HG03571 (cell line): ENCODE measurements at regions not wholly inside any gene's neighbourhood (a gene's known extent, or its start where the extent isn't known, plus 50 kb on each side); places are given as distances from the start of the nearest gene placed in this dataset.

Experiments used
- ATAC-seq: cut with Tn5 transposase; IDR thresholded peaks from one replicate; pipeline ENCODE4 v1.9.1; 2021; ENCODE audit not compliant: unreplicated experiment

DNA sequence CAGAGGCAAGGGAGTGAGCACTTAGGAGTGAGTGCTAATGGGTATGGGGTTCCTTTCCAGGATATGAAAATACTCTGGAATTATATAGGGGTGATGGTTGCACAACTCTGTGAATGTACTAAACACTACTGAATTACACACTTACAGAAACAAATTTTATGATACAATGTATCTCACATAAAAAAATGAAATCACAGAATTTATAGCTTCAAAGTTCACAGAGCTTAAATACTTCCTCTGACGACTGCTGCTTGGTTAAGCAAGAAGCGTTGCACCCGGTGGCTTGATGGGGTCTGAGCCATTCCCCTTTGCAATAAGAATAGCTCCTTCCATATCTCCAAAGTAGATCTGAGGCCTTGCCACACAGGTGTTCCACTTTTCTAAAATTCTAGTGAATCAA lies 835.1 kb downstream of the TSN start:
- no peak for ATAC-seq

DNA sequence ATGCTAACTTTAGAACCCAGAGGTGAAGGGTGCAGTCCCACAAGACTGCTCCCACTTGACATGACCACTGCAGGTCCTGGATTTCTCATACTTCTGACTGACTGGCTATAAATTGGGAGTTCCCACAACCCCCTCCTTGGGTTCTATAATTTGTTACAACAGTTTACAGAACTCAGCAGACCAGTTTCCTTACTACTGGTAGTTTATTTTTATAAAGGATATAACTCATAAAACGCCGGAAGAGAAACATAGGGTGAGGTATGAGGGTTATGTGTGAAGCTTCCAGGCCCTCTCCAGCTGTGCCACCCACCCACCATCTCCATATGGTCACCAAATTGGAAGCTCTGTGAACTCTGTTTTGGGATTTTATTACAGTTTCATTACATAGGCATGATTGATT lies 839.6 kb downstream of the TSN start:
- ATAC-seq: no peak

DNA sequence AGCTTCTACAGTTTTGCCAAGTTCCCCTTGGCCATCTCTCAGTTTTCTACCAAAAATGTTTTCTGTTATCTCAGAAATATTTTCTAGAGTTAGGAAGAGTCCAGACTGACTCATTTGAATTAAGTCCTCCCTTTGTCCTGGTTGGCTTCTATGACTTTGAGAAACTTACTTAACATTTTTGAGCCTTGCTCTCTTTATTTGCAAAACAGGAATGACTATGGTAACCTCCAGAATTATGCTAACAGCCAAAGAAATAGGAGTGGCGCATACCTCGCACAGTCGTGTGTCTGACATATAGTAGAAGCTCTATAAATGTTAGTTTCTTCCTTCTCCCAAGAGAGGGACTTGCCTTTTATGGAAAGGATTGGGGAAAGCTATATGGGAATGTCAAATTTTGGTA lies 841.1 kb downstream of the TSN start:
- ATAC-seq: no peak

DNA sequence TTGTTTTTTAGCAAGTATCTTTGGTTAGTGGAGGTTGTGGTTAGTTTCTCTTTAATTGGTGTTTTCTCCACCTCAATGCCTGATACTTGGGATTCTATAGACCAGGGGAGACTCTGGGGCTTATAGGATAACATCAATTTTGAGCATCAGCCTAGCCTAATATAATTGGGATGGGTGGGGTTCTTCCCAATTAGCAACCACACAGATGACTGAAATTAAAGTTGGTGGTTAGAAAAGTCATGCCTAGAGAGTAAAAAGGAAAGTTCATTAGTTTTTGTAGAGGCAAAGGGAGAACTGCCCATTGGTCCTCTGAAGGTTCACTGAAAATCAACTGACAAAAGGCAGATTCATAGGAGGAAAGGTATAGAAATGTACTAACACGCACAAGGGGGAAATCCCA lies 843.3 kb downstream of the TSN start:
- ATAC-seq: no peak

DNA sequence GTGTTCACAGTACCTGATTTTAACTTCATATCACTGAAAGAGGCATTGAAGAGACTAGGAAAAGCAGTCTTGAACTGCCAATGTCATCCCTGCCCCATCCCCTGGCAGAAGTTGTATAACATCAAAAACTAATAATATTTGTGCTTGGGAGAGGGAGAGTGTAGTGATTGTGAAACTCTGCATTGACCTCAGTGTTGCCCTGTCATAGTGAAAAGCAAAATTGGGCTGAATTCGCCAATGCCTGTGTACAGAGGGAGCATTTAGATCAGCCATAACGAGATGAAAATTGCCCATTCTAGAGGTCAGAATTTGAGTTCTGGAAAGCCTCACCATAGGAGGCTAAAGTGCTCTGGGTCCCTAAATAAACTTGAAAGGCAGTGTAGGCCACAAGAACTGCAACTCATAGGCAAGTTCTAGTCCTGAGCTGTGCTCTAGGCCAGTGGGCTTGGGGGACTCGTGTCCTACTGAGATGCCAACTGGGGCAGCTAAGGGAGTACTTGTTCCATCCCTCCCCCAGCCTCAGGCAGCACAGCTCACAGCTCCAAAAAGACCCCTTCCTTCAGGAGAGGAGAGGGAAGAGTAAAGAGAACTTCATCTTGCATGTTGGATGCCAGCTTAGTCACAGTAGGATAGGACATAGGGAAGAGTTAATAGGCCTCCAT lies 855.6 kb downstream of the TSN start:
- ATAC-seq: no peak

DNA sequence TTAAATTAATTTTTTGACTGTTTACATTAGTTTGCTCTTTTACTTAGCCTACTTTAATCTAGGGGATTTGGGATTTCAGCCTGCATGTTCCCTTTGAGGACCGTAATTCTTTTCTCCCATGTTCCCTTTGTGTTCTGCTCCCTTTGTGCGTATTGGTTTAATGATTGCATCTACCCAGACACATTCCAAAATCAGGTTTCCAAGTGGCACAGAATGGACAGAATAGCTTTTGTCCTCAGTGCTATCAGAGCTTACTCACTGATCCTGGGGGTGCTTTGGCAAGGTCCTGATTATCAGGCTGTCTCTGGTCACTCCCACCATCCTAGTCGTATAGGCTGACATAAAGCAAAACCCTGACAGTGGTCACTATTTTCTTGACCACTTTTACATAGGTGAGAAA lies 867.5 kb downstream of the TSN start:
- ATAC-seq: no peak

DNA sequence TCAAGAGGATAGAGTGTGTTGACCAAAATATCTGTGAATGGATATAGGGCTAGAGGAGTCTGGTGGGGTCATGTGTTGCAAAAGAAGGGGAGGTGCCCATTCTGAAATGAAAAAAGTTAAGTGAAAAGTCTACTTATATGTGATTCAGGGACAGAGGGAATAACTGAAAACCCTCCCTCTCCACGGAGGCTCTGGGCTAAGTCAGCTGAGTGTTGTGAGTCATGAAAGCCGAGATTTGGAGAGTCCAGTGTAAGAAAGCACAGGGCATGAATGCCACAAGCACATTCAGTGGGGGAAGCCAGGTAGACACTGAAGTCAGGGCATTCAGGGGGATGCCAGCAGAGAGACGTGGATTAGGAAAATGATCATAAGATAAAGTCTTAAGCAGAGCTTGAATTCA lies 871.9 kb downstream of the TSN start:
- no peak for ATAC-seq

DNA sequence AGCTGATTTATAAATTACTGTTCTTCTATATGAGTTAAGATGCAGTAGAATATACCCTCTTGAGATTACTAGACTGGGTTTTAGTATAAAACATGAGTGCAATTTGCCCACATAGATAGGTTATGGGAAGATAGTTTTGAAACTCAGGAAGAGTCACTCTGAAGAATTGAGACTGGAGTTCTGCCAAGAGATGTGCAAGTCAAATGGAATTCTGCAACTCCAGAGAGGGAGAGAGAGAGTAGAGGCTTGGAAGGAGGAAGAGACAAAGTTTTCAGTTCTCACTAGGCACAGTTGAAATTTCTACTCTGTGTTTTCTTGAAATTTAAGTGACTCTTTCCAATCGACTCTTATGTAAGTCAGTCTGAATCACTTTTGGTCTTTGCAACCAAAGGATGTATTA lies 878.8 kb downstream of the TSN start:
- no peak for ATAC-seq

DNA sequence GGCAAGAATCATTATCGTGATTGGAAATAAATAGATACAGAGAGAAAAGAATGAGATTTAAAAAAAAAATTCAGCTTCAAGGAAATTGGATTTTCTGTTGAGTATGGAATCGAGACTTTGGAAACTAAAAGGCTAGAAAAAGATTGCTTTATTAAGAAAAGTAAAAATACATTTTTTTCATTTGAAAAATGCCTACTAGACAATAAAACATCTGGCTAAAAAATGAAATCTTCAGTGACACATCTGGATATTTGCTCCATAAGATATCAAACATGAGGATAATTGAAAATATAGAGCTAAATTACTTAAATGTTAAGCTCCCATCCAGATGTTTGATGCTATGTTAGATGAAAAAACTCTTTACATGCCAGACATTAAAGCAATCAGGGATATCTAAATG lies 879.5 kb downstream of the TSN start:
- no peak for ATAC-seq

DNA sequence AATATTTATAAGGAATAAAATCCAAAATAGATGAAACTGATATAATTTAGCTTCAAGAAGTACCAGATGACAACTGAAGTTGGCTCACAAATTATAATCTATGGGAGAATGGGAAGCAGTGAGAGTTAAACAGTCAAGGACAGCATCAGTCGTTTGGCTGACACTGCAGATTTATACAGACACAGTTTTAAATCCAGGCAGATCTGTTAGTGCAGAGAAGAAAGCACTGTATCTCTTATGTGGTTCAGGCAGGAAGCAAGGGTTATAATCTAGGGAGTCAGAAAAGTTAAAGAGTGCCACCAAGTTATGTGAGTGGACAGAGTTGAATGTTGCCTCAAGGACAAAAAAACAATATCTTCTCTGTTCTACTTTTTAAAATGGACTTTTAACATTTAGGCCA lies 880.2 kb downstream of the TSN start:
- ATAC-seq: no peak

DNA sequence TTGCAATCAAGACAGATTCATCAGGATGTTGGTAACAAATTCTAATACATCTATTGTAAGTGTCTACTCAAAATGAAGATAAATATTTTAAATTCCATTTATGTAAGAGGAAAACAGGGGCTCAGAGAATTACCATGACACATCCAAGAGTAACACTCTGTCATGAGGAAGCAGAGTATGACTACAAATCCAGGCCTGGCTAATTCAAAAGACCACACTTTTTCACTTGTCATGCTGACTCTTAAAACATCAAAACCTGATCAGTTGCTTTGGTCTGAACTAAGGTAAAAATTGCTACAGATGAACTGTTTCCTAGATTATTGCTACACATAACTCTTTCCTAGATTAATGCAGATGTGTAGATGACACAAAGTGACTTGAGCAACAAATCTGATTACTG lies 880.6 kb downstream of the TSN start:
- no peak for ATAC-seq

DNA sequence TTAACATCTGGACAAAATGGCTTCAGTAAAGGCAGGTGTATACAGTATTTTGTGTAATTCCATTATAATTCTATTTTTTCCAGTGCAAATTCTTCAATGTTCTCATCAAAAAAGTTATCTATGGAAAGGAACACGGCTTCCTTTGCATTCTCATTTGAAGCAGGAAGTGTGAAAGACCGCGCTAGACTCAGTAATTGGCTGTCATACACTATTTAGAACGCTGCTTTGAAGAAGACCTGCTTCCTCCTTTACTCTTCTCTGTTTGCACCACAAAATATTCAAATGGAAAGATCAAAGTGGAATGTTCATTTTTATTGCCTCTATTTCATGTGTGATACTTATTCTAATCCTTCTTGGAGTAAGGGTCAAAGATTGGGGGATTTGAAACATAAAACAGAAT lies 883.7 kb downstream of the TSN start:
- ATAC-seq: no peak

DNA sequence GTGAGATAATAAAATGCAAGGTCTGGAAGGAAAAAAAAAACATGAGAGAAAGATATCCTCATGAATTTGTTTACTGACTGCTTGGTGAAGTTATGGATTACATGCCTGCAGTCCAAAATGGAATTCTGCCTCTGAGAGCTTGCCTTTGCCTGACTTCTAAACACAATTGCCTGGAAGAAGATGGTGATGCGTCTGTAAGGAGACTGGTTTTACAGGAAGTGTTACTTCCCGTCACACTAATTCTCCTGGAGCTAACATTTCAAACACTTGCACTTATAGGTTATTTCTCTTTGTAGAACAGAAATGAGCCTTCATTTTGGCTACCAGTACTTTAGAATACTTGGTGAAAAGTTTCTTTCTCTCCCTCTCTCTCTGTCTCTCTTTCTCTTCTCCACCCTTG lies 884.3 kb downstream of the TSN start:
- ATAC-seq: no peak

DNA sequence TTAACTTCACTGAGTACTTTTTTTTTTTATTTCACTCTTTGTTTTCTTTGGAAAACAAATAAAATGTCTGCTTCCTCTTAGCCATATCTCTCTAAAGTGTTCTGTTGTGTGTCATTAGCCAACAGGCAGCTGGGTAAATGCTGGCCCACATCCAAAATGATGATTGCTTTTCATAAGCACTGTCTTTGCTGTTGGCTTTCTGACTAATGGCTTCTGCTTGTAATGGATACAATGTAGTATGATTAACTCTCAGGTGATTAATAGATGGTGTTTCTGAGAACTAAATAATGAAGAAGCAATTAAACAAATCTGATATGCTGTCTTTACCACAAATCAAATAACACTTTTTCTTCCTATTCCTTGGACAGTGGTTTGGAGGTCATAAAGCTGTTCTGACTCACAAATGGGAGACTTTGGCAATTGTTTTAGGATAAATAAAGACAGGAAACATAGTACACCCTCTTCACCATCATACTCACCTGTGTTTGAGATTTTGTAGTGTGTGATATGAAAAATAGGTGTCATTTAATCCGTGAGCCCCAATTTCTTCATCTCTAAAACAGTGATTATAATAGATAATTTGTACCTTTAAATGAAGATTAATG lies 888.4 kb downstream of the TSN start:
- no peak for ATAC-seq

DNA sequence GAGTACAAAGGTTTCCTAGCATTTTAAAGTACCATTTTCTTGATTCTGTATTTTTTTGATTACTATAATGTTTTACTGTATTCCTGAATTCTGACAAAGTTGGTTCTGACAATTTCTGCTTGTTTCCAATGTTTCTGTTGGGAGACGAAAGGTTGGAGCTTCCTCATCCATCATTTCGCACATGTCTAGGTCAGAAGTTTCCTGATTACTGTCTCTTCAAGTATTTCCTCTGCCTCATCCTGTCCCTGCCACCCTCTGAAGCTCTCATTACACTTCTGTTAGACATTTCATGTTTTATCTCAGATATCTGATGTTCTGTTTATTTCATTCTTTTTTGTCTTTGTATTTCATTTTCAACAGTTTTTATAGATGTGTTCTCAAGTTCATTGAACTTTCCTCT lies 895.8 kb downstream of the TSN start:
- no peak for ATAC-seq

DNA sequence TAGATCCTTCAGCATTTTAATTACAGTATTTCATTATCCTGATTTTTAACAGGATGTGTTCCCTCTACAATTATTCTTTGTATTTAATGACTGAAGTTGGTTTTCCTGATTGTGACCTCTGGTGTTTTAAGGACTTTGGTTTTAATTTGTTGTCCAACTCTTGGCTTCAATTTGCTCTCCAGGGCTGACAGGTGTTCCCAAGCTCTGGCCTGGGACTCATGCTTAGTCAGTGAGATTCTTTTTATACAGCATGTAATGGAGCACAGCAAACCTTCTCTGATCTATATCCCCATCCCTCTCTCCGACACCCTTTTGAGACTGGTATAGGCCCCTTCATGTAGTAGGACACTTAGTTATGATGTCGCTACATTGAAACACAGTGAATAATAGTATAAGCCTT lies 896.3 kb downstream of the TSN start:
- ATAC-seq: no peak

DNA sequence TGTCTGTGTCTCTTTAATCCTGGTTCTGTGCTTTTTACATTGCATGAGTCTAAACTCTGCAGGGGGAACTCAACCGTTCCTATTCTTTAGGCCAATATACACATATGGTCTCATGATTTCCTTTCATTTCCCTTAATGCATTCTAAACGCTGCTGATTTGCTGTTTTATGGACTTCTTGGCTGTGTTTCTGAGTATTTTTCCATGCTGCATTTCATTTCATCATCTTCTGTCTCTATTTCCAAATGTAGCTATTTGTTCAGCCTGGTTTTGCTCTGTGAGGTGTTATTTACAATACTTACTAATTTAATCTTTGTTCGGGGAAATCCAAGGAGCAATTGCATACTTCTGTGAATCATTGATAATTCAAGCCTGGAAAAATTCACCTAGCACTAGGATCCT lies 897.2 kb downstream of the TSN start:
- no peak for ATAC-seq

DNA sequence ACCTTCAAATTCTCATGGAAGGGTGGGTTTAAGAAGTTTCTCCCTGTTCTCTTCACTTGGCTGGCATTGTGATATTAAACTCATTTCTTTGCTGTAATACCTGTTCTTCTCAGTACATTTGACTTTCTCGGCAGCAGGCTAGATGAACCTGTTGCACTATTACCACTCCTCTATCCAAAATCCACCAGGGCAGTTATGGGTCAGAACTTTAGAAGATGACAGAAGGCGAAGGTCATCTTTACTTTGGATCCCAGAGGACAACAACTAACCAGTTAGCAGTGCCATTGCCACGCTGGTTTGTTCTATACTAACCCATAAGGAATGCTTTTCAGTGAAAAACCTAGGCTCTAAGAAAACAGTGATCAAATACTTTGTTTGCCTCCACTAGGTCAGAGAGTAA lies 901.0 kb downstream of the TSN start:
- ATAC-seq: no peak

DNA sequence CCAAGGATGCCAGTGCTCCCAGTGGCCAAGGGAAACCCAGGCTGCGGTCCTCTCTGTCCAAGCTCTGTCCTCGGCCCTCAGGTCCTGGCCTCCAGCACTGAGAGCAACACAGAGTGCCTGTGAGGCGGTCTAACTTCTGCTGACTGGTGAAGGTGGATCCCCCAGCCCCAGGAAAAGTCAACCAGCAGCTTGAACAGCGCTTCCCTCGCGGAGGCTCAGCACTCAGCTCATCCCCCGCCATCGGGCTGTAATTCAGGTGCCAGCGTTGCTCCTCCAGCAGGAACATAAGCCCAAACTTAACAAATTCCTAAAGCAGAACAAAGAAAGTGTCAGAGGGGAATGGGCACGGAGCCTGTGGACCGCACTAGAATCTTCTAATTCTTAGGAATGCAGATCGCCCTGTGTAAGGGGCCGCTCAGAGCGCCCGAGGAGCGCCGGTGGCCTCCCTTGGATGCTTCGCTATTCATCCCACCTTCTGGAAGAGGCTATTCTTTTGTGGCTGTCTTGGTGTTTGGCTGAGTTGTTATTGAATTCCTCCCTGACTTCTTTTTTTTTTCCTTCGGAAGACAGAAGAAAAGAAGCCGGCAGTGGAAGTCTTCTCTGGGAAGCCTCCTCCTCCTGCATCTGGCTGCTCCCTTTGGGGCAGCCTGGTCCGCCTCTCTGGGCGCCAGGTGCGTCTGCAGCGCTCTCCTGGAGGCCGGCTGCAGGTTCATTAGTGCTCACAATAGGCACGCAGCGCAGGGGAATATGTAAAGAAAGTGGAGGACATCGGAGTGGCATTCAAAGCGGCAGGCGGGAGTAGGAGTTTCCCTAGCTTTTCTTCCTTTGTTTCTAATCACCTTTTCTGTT lies 905.6 kb downstream of the TSN start:
- ATAC-seq: no peak

DNA sequence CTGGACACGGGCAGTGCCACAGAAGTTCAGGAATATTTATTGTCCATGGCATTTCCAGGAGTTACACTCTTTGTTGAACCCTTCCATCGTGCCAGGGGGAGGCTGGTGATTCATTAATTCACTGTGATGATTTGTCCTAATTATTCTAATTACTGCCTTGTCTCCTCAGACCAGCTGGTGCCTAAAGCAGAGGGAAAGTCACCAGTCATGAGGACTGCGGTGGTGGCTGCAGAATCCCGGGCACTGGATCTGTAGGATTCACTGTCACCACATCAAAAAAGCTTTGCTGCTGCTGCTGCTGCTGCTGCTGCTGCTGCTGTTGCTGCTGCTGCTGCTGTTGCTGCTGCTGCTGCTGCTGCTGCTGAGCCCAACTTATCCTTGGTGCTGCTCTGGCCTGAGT lies 908.2 kb downstream of the TSN start:
- no peak for ATAC-seq

DNA sequence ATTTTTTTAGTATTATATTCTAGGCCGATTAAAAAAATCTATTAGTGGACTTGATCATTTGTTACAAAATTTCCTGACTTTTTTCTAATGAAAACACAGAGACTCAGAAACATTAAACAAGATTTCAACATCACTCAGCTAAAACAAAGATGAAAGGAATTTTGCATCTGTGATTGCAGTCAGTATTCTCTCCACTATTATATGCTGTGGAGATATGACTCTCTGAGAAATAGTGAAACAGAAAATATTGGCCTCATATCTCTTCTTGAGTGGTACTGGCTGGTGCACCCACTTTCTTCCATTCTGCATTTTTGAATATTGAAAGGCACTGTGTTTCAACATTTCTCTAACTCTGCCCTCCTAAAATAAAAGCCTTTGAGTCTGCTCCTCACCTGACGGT lies 914.2 kb downstream of the TSN start:
- no peak for ATAC-seq

DNA sequence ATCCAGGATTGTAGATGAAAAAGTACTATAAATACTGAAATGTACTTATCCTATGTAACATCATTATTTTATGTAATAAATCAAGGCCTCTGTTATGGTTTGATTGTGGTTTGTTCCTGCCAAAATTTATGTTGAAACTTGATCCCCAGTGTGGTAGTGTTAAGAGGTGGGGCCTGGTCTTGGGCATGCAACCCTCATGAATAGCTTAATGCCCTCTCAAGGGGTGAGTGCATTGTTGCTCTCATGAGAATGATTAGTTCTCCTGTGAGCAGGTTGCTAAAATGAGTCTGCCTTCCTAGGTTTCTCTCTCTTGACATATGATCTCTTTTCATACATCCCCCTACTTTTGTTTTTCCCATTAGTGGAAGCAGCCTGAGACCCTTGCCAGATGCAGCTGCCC lies 915.4 kb downstream of the TSN start:
- no peak for ATAC-seq
